PC-9 (cell line): ENCODE measurements at regions not wholly inside any gene's neighbourhood (a gene's known extent, or its start where the extent isn't known, plus 50 kb on each side); places are given as distances from the start of the nearest gene placed in this dataset.

ENCODE experiments used
- BruUV-seq: library from RNA; stranded (reverse); fragments of 400-500 nt; replicated peaks from 2 replicates; lab custom pipeline; 2021; lab: Mats Ljungman, UMichigan
- CTCF ChIA-PET: fragments of 300-600 bp; sonication (Branson Sonifier 250); formaldehyde crosslinking; loops from one replicate; lab custom pipeline; 2022; ENCODE audit warnings: antibody characterized with exemption; lab: Charles Lee
- POLR2A ChIA-PET: fragments of 300-600 bp; sonication (Branson Sonifier 250); formaldehyde crosslinking; loops from one replicate; lab custom pipeline; 2022; ENCODE audit warnings: antibody characterized with exemption; ENCODE audit not compliant: unreplicated experiment; lab: Charles Lee
- DNase-seq, 2 experiments: peaks; one replicate each; pipeline versions ENCODE4 v3.0.0 to v3.0.0-alpha.2; 2015 to 2022; ENCODE audit warnings: mixed read lengths in 1 of 2
- H2AFZ ChIP-seq: fragments of 200-600 bp; sonication (generic); 2 replicates; pipeline ENCODE4 v1.8.1; 2017; ENCODE audit warnings: antibody characterized with exemption
- H3F3A ChIP-seq: fragments of 200-600 bp; sonication (generic); 2 replicates; pipeline ENCODE4 v1.8.1; 2017; ENCODE audit warnings: antibody characterized with exemption, mild to moderate bottlenecking, low read depth; ENCODE audit not compliant: insufficient read depth
- H3K27ac ChIP-seq: fragments of 200-600 bp; sonication (generic); 2 replicates; pipeline ENCODE4 v1.6.1; 2016; ENCODE audit warnings: mixed run types
- H3K27me3 ChIP-seq: fragments of 200-600 bp; sonication (generic); 2 replicates; pipeline ENCODE4 v1.6.1; 2016; ENCODE audit warnings: low read depth, mixed run types; ENCODE audit not compliant: insufficient read depth
- H3K36me3 ChIP-seq: fragments of 200-600 bp; sonication (generic); 2 replicates; pipeline ENCODE4 v1.6.1; 2016; ENCODE audit warnings: low read depth, mixed run types
- H3K4me1 ChIP-seq: fragments of 200-600 bp; sonication (generic); replicated peaks from 2 replicates; pipeline ENCODE4 v1.6.1; 2016; ENCODE audit warnings: mixed run types; ENCODE audit not compliant: insufficient read depth
- H3K4me2 ChIP-seq: fragments of 200-600 bp; sonication (generic); 2 replicates; pipeline ENCODE4 v1.6.1; 2017; ENCODE audit warnings: mixed run types
- H3K4me3 ChIP-seq: fragments of 200-600 bp; sonication (generic); 2 replicates; pipeline ENCODE4 v1.6.1; 2016; ENCODE audit warnings: mixed run types
- H3K79me2 ChIP-seq: fragments of 200-600 bp; sonication (generic); 2 replicates; pipeline ENCODE4 v1.6.1; 2017; ENCODE audit warnings: low read depth, mixed run types
- H3K9me2 ChIP-seq: fragments of 200-600 bp; sonication (generic); 2 replicates; pipeline ENCODE4 v1.8.1; 2017; ENCODE audit warnings: mild to moderate bottlenecking; ENCODE audit not compliant: insufficient read depth
- H3K9me3 ChIP-seq: fragments of 200-600 bp; sonication (generic); 2 replicates; pipeline ENCODE4 v1.8.1; 2016; ENCODE audit warnings: low read depth; ENCODE audit not compliant: insufficient read depth
- H4K20me1 ChIP-seq: fragments of 200-600 bp; sonication (generic); 2 replicates; pipeline ENCODE4 v1.8.1; 2017; ENCODE audit not compliant: insufficient read depth
- CTCF ChIP-seq: fragments of 200-600 bp; sonication (generic); conservative IDR thresholded peaks from 2 replicates; pipeline ENCODE4 v1.6.1; 2017; ENCODE audit warnings: mixed run types, antibody characterized with exemption, mild to moderate bottlenecking, moderate library complexity
- EZH2 ChIP-seq: fragments of 200-600 bp; sonication (generic); IDR thresholded peaks from 2 replicates; pipeline ENCODE4 v1.8.0; 2017; ENCODE audit warnings: antibody characterized with exemption, low read depth
- intact Hi-C: fragments of 100-400 bp; cut with micrococcal nuclease; formaldehyde crosslinking; loops from one replicate; pipeline ENCODE4 v1.10.0; 2022; ENCODE audit not compliant: unreplicated experiment

DNA sequence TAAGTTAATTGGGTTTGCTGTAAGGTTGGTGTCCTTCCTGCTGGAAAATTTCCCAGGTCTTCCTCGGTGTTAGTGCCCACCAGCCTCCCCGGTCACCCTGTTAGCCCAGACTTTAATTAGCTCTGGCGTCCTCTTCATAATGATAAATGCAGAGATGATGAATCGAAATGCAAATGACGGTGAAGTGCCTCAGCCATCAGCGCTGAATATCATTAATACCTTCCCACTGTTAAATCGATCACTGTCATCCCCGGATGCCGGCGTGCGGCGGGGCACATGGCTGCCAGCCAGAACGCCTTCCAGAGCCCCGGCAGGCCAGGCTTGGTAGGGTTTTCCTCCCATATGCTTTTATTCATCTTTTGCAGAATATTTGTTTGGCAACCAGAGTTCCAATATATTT lies 204.5 kb downstream of the IRX2 start:
- Histone ChIP-seq H3K27ac (no peak overlapping the region), H3K4me1 (no peaks in the 10 kb centered on the region), H3K4me3 (no peak overlapping the region), H3K36me3 (no peaks in the 10 kb centered on the region), H3K27me3 (peaks cover 92% of the 10 kb centered on the region), H3F3A (no peaks in the 10 kb centered on the region), H3K9me3 (no peaks in the 10 kb centered on the region), H4K20me1 (no peaks in the 10 kb centered on the region), H3K4me2 (no peak overlapping the region), H3K79me2 (no peaks in the 10 kb centered on the region), H2AFZ (no peak overlapping the region), H3K9me2 (no peaks in the 10 kb centered on the region)
- TF ChIP-seq EZH2 (no peak), CTCF (no peak)
- intact Hi-C loops, result no loop called here
- DNase-seq, result no peak
- BruUV-seq, result no TSS peak
- POLR2A ChIA-PET, result no interaction called here
- CTCF ChIA-PET, result no interaction called here

- Histone ChIP-seq H4K20me1 (no peaks in the 10 kb centered on the region), H3F3A (no peaks in the 10 kb centered on the region), H3K27ac (no peak overlapping the region), H3K4me3 (no peak overlapping the region), H3K79me2 (no peaks in the 10 kb centered on the region), H3K4me2 (no peak overlapping the region), H3K4me1 (no peaks in the 10 kb centered on the region), H3K9me2 (no peaks in the 10 kb centered on the region), H3K9me3 (no peaks in the 10 kb centered on the region), H3K27me3 (peaks cover 99% of the 10 kb centered on the region), H2AFZ (no peak overlapping the region), H3K36me3 (no peaks in the 10 kb centered on the region)
- no peak for DNase-seq
- POLR2A ChIA-PET, result no interaction called here
- CTCF ChIA-PET, result no interaction called here
- TF ChIP-seq EZH2, result peak; percentile 65; the same call in 1 of the 2 replicates
- no peak for TF ChIP-seq CTCF
- intact Hi-C loops, result no loop called here
- no TSS peak for BruUV-seq
Observed at GRCh38 chr5:2544003-2544402, 207.5 kb downstream of the IRX2 start.

DNA sequence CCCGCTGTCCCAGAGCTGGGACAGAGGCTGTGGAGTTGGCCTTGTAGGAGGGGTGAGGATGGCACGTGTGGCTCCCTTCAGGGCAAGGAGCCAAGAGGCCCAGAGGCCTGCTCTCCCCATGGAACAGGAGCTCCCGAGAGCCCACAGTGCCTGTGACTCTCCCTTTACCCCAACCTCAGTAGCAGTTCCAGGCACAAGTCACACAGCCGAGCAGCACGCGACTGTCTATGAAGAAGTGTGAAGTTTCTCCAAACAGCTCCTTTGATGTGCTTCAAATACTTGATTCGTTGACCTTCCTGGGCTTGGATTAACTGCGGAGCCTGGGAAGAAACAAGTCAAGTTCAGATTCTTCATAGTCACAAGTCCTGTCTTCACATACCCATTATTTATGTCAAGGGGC lies 208.7 kb downstream of the IRX2 start:
- BruUV-seq, result no TSS peak
- H3K9me3 ChIP-seq, result no peaks in the 10 kb centered on the region
- H3K9me2 ChIP-seq, result no peaks in the 10 kb centered on the region
- no peaks in the 10 kb centered on the region for H3K4me1 ChIP-seq
- no peak overlapping the region for H2AFZ ChIP-seq
- TF ChIP-seq CTCF (no peak), EZH2 (no peak)
- no peaks in the 10 kb centered on the region for H4K20me1 ChIP-seq
- H3K27me3 ChIP-seq, result peaks cover 99% of the 10 kb centered on the region
- no peak overlapping the region for H3K27ac ChIP-seq
- intact Hi-C loops, result no loop called here
- no peaks in the 10 kb centered on the region for H3K79me2 ChIP-seq
- no peaks in the 10 kb centered on the region for H3F3A ChIP-seq
- POLR2A ChIA-PET, result no interaction called here
- CTCF ChIA-PET, result no interaction called here
- no peak for DNase-seq
- no peak overlapping the region for H3K4me3 ChIP-seq
- H3K4me2 ChIP-seq, result no peak overlapping the region
- no peaks in the 10 kb centered on the region for H3K36me3 ChIP-seq
